ENCODE measurements at regions not wholly inside any gene's neighbourhood (a gene's known extent, or its start where the extent isn't known, plus 50 kb on each side); places are given as distances from the start of the nearest gene placed in this dataset.

DNA sequence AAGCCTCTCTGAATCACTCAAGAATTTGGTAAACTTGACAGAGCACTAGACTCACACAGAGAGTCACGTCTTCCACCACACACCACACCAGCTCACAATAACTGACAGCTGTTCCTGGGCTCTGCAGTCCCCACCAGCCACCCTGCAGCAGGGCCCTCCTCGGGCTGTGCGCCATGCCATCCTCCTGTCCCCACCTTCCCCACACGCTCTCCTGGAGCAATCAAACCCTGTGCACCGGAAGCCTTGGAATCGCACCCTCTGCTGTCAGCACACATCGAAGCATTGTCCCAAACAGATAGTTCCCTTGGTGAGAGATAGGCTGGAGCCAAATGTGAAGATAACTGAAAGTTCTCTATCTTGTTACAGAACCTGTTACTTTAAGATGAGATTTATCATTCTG, 191.0 kb downstream of the TBXT start:
- Histone ChIP-seq H3K4me2 (ENCODE audit: insufficient read depth, low read length) (no peak overlapping the region), H3K27ac (ENCODE audit: insufficient read depth, low read depth, low read length) (no peak overlapping the region), H2AFZ (ENCODE audit: low read depth, low read length) (no peak overlapping the region), H3K9ac (replicated peaks; ENCODE audit: extremely low read depth, insufficient read depth, low read length) (no peak overlapping the region), H3K4me3 (replicated peaks in 1 of 3; ENCODE audit: insufficient read depth in 1 of 3, low read depth in 1 of 3, low read length in 3 of 3) (no peak overlapping the region), H3K9me3 (replicated peaks; ENCODE audit: control insufficient read depth, insufficient read depth, low read length) (no peaks in the 10 kb centered on the region), H4K20me1 (replicated peaks; ENCODE audit: control insufficient read depth, extremely low read depth, insufficient read depth, low read length) (no peaks in the 10 kb centered on the region), H3K79me2 (ENCODE audit: control insufficient read depth, insufficient read depth, low read length) (no peaks in the 10 kb centered on the region), H3K36me3 (ENCODE audit: control insufficient read depth in 2 of 2, extremely low read depth in 1 of 2, insufficient read depth in 2 of 2, low read length in 2 of 2) (no peaks in the 10 kb centered on the region), H3K27me3 (ENCODE audit: control insufficient read depth in 2 of 2, insufficient read depth in 2 of 2, low read length in 2 of 2) (no peaks in the 10 kb centered on the region), H3K4me1 (ENCODE audit: control insufficient read depth, extremely low read depth, insufficient read depth, low read length) (no peaks in the 10 kb centered on the region), H3K9me1 (replicated peaks; ENCODE audit: control insufficient read depth, extremely low read depth, insufficient read depth, low read length) (no peaks in the 10 kb centered on the region)
- TF ChIP-seq EZH2 (IDR thresholded peaks at IDR 0.05; ENCODE audit: borderline replicate concordance, low read depth, low read length, severe bottlenecking) (no peak), POLR2AphosphoS5 (IDR thresholded peaks at IDR 0.05; ENCODE audit: insufficient read depth, low read depth, low read length) (no peak), POLR2A (IDR thresholded peaks at IDR 0.05; ENCODE audit: low read depth, low read length) (no peak), JUN (IDR thresholded peaks at IDR 0.05; ENCODE audit: borderline replicate concordance, insufficient read depth, insufficient read length, low read depth) (no peak), MYC (IDR thresholded peaks at IDR 0.05; ENCODE audit: low read depth, low read length) (no peak), FOS (IDR thresholded peaks at IDR 0.05; ENCODE audit: borderline replicate concordance, insufficient read depth, low read length) (no peak), GATA2 (IDR thresholded peaks at IDR 0.05; ENCODE audit: insufficient read depth, insufficient read length, low read depth, low read length) (no peak)
- TF ChIP-seq, protein P1, sequence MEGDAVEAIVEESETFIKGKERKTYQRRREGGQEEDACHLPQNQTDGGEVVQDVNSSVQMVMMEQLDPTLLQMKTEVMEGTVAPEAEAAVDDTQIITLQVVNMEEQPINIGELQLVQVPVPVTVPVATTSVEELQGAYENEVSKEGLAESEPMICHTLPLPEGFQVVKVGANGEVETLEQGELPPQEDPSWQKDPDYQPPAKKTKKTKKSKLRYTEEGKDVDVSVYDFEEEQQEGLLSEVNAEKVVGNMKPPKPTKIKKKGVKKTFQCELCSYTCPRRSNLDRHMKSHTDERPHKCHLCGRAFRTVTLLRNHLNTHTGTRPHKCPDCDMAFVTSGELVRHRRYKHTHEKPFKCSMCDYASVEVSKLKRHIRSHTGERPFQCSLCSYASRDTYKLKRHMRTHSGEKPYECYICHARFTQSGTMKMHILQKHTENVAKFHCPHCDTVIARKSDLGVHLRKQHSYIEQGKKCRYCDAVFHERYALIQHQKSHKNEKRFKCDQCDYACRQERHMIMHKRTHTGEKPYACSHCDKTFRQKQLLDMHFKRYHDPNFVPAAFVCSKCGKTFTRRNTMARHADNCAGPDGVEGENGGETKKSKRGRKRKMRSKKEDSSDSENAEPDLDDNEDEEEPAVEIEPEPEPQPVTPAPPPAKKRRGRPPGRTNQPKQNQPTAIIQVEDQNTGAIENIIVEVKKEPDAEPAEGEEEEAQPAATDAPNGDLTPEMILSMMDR (IDR thresholded peaks at IDR 0.05; ENCODE audit: extremely low read depth in 1 of 2, insufficient read depth in 1 of 2, low read depth in 1 of 2, low read length in 2 of 2) = no peak
- CTCF ChIA-PET = no interaction called here
- DNase-seq (ENCODE audit: low read depth, low spot score) (no peak), FAIRE-seq (no peak)
- intact Hi-C loops (cut with micrococcal nuclease) = no loop called here
- dilution Hi-C loops (cut with MboI; ENCODE audit: extremely low pct_ligation_motif_present, low sequenced_read_pairs) = no loop called here
- no TSS peak for BruUV-seq (replicated peaks)
- POLR2A ChIA-PET = no interaction called here

Data from endothelial cell of umbilical vein (primary cell).